GM21515 (cell line): ENCODE measurements at regions not wholly inside any gene's neighbourhood (a gene's known extent, or its start where the extent isn't known, plus 50 kb on each side); places are given as distances from the start of the nearest gene placed in this dataset.
"Not testable (repeated sequence)": the region's sequence is repeated elsewhere in the genome, so short reads cannot be mapped to it uniquely, and the experiment has no call there.

Experiments
- ATAC-seq: cut with Tn5 transposase; IDR thresholded peaks from one replicate; pipeline ENCODE4 v1.9.1; 2021; ENCODE audit not compliant: unreplicated experiment

DNA sequence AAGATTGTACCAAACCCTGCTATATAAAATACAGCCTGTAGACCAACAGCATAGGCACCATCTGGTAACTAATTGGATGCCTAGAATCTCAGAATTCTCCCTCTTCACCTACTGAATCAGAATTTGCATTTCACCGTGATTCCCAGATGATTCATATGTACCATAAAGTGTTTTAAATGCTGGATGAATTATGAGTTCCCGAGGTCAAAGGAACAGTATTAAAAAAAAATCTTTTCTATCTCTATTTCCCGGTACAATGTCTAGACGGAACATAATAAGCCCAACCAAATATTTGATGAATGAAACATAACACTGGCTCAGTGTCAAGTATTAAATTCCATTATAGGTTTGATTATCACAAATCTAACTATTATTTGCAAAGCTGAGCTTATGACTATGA lies 280.0 kb downstream of the ANKRD50 start:
- ATAC-seq: no peak

DNA sequence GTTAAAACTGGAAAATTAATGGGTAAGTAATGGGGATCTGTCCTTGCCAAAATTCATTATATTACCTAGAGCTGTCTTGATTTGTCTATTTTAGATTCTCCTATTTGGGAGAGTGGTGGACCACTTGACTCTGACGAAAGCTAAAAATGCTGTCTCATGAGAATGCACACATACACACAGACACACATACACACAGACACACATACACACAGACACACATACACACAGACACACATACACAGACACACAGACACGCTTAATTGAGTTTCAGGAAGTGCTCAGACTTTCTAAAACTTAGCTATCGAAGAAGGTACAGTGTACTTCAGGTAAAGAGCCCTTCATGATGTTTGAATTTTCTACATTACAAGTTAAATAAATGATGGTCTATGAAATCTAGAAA lies 279.5 kb downstream of the ANKRD50 start:
- no peak for ATAC-seq

DNA sequence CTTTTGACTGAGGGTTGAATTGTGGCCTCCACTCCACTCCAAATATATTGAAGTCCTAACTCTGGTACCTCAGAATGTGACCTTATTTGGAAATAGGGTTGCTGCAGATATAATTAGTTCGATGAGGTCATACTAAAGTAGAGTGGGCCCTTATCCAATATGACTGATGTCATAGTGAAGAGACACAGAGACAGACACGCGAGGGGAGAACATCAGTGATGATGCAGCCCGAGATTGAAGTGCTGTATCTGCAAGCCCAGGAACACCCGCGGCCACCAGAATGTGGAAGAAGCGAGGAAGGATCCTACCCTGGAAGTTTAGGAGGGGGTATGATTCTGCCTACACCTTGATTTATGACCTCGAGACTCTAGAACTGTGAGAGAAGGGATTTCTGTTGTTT lies 279.0 kb downstream of the ANKRD50 start:
- ATAC-seq: no peak

DNA sequence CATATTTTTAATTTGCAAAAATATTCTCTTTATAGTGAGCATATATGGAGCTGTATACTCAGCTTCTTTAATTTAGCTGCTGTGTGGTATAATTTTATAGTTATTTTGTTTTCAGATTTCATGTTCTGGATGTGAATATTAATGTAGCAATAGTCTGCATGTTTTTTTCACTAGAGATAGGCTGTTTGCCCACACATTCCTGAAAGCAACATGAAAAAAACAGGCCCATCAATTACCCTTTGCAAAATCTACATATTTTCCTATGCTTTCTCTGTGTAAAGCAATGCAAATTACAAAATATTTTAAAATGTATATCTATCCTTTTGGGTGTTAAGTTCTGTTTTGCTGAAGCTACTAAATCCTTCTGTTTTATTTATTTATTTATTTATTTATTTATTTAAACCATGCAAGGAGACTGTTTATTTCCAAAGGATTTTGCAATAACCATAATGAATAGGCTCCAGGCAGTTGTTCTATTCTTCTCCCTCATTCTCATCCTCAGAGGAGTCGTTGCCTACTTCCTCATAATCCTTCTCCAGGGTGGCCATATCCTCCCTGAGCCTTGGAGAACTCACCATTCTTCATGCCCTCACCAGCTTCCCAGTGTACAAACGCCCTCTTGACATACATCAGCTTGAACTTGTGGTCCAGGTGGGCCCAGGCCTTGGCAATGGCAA lies 277.1 kb downstream of the ANKRD50 start:
- no peak for ATAC-seq

DNA sequence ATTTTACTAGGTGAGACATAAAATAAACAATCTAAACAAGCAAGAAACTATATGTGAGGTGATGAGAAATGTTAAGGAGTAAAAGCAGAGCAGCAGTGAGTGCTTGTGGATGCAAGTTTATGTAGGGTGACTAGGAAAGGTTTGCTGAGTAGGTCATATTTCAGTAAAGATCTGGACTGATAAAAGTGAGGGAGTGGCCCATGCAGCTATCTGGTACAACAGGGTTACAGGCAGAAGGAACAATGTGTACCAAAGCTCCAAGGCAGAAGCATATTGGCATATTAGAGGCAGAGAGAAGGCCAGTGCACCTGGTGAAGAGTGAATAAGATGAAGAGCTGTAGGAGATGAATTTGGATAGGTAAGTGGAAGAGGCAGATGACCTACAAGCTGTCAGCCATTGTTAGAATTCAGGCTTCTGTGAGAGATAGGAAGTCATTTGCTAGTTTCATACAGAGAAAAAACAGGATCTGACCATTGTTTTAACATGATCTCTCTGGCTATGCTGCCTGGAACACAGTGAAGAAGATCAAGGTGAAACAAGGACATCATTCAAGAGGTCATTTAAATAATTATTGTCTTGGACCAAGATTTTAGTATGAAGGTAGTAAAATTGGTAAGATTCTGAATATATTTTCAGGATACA lies 274.6 kb downstream of the ANKRD50 start:
- ATAC-seq: no peak

DNA sequence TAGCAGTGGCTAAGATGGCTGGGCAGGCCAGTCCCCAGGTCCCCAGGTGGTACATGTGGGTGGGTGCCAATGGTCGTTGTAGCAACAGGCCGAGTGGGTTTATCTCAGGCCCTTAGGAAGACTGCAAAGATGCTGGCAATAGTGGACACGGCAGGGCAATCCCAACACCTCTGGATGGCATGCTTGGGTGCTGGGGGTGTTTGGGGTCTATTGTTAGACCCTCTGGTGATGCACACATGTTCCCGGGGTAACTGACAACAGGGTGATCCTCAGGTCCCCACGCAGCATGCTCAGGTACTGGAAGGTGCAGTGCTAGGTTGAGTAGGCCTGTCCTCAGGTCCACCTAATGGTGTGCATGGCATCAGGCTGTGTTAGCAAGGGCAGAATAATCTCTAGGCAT lies 267.5 kb downstream of the ANKRD50 start:
- ATAC-seq: no peak

DNA sequence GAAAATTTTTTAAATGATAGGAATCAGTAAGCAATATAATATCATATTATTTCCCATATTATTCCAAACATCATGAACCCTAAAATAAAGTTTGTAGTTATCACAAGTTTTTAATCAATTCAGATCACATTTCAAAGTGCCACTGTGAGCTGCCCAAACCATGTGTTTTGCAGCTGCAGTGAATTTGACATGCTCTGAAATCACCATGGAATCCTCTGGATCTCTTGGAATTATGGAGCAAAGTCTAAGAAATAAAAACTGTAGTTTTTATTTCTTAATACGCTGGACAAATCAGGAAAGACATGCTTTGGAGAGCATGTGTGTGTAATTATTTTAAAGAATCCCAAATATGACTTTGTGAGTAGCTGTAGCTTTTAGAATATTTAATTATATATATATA lies 262.7 kb downstream of the ANKRD50 start:
- no peak for ATAC-seq

DNA sequence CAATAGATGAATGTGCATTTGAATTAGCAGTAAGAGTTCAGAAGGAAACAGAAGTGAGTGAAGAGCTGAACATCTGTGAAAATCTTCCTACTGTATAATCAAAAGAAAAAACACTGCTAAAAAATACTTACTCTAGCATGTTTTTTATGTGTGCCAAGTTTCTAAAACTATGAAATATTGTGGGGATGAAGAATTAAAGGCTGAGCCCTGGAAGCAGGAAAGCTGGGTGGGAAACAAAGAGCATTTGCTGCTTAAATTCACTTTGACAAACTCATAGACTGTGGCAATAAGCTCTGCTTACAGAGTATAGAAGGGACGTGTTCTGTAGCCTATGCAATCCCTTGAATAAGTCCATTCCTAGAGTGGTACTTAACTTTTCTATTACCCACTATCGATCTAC lies 261.7 kb downstream of the ANKRD50 start:
- no peak for ATAC-seq

DNA sequence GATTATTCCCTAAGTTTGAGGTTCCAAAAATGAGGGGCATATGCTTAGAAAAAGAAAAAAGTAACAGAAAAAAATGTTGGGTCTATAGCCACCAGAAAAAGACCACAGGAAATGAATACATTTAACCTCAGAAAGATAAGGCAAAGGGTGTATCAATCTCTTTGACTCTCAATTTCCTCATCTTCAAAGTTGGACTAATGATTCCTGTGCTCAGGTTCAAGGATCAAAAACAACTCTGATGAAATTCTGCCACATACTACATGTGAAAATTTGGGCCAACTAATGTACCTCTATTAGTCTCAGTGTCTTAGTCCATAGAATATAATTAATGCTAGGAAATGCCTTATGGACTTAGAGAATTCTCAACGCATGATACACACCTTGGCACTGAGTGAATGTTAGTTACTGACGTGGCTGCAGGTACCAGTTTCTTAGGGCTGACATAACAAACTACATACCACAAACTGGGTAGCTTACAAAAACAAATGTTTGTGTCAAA lies 257.7 kb downstream of the ANKRD50 start:
- ATAC-seq: no peak

DNA sequence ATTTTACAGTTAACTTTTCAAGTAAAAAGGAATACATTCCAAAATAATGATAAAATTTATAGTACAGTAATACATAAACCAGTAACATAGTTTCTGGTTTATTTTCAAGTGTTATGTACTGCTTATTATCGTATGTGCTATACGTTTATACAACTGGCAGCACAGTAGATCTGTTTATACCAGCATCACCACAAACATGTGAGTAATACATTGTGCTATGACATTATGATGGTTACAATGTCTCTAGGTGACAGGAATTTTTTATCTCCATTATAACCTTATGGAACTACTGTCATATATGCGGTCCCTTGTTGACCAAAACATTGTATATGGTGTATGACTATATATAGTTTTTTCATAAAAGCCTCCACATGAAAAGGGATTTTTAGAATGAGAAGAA lies 256.9 kb downstream of the ANKRD50 start:
- ATAC-seq: no peak

DNA sequence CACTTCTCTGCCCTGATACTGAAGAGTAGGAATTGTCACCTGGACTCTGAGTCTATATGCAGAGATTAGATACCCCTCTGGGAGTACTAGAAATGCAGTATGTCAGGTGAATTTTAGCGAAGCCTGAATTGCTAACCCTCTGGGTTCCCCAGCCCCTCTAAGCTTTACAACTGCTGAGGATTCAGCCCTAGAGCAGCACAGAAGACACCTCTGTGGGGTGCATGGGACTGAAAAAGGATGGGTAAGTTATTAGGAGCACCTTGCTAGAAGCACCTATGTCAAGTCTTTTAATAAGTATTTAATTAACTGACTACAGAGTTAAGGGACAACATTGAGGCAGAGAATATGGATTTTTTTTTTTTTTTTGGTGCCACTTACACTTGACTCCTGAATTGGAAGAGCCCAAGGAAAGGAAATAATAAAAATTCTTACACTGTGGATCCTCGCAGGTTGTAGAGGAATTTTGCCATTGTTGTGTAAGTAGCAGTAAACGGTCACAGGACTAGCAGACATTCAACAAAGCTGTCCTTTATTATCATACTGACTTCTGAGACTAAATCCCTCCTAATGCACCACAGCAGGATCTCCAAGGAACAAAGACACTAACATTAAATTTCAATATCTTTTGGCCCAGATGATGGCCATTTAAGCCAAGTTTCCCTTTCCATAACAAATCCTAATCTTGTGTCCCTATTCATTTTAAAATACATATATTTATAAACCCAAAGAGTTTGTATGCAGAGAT lies 253.2 kb downstream of the ANKRD50 start:
- ATAC-seq: no peak

DNA sequence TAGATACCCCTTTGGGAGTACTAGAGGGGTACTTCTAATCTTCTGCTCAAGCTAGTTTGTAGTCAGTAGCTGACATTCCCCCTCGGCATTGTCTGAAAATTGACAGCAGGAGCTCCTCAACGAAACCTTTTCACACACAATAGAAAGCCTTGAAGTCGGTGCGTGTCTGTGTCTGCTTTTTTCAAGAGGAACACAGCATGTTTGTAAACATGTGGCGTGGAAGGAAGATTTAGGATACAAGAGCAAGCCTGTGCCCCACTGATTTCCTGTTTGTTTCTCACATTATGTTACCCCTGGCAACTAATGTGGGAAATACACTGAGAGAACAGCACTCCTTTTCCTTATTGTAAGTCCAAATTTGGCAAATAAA lies 252.6 kb downstream of the ANKRD50 start:
- ATAC-seq: no peak

DNA sequence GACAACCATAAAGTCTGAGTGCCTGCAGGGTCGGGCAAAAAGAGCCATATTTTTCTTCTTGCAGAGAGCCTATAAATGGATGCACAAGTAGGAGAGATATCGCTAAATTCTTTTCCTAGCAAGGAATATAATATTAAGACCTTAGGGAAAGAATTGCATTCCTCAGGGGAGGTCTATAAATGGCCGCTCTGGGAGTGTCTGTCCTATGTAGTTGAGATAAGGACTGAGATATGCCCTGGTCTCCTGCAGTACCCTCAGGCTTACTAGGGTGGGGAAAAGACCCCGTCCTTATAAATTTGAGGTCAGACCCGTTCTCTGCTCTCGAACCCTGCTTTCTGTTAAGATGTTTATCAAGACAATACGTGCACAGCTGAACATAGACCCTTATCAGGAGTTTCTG lies 250.9 kb downstream of the ANKRD50 start:
- not testable (repeated sequence) for ATAC-seq

DNA sequence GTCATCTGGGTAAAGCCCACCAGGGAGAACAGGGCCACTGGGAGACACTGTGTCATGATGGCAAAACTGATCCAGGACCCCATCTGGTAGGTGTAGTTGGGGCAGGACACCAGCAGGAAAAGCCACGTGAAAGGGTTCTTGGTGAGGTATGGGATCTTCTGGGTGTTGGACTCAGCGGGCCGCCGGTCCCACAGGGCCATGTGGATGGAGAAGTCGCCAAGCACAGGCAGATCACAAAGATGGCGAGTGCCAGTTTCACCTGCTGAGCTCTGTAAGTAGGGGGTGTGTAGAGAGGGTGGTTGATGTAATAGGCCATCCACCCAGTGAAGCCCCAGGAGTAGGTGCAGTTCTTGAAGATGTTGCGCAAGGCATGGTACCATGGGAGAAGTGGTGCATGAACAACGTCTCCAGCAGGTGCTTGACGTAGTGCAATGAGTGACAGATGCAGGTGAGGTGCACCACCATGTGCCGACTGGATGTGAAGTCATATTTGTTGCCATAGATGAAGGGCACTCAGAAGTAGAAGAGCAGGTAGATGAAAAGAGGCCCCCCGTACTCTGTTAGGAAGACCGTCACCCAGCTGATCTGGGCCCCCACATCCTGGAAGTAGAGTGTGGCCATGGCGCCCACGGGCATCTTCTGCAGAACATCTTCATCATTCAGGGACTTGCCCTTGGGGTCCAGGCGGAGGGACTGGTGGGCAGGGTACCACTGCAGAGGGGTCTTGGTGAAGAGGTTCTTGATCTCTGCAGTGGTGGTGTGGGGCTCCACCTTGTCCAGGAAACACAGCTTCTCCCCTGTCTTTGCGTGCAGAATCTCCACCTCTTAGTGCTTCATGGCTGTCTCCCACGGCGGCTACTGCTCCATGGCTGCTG lies 249.3 kb downstream of the ANKRD50 start:
- no peak for ATAC-seq

DNA sequence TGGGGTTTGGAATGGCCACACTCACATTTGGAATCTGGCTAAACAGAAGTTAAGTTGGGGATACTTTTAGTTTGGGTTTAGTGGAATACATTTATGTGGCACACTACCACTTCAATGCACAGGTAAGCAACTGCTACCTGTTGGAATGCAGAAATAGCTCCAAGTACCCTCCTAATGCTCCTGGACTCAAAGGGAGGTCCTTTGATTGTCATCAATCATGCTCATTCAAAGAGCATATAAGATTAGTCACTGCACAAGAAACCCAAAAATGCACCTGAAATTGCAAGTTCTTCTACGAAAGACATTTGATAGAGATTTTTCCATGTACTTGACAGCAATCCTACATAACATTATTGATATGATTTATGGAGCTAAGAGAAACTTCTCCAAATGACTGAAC lies 247.7 kb downstream of the ANKRD50 start:
- no peak for ATAC-seq

DNA sequence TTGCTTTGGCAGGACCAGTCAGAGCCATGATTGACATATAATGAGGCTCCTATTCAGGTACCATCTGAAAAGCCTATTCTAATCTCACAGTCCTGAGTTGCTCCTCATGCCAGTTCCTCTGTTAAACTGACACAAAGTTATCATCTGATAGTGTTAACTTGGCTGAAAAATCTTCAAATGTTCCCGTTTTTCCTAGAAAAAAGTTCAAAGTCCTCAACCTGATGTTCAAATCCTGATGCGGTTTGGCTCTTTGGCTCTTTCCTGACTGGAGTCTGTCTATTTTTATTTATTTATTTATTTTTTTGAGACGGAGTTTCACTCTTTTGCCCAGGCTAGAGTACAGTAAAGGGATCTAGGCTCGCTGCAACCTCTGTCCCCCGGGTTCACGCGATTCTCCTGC lies 244.2 kb downstream of the ANKRD50 start:
- no peak for ATAC-seq

DNA sequence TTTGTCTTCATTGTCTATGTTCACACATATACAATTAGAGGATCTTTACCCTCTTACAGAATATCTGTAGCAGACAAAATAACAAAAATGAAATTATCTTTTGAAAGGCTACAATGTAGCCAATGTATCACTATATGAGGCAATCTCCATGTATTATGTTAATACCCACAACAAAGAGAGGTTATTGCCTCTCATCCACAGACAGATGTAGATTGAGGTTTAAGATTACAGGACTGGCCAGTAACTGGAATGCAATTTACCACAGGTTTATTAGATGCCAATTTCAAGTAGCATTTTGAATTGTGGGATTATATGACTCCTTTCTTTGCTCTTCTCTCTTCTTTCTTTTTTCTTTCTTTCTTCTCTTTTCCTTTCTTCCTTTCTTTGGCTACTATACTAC lies 242.6 kb downstream of the ANKRD50 start:
- no peak for ATAC-seq

DNA sequence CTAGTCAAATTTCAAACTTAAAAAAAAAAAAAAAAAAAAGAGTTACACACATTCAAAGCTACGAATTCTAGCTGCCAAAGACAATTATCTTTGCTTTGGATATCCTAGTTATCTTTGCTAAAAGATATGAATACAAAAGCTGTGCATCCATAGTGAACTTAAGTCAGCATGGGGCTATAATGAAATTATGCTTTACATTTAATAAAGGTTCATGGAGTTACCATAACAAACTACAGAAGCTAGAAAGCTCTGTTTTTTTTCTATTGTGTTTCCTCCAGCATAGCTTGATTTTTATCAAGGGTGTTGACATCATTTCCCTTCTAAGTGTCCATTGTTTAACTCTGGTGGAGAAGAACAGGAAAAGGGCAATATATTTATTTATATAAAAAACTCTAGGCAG lies 234.1 kb downstream of the ANKRD50 start:
- no peak for ATAC-seq

DNA sequence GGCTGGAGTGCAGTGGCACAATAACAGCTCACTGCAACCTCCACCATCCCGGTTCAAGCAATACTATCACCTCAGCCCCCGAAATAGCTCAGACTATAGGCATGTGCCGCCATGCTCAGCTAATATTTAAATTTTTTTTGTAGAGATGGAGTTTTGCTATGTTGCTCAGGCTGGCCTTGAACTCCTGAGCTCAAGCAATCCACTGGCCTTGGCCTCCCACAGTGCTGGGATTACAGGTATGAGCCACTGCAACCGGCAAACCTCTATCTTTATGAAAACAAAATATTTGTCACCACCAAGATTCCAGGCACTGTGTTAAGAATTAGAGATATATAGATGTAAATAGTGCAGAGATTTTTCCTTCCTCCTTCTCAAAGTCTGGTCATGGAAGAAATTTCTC lies 232.5 kb downstream of the ANKRD50 start:
- ATAC-seq: no peak

DNA sequence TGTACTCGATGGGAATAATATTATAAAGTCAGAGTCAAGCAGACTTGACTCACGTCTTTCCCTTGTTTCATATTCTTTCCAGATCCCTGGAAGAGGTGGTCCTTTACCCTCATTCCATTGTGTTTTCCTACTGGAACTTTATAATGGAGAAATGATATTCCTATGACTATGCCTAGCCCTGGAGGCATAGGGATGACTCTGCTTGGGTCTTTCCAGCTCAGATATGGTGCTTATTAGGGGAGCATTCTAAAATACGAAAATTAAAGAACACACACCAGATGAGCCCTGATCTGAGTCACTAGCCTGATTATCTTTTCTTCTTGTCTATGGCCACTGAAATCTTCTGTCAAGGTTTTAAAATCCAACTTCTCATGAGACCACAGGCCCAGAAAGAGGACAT lies 231.4 kb downstream of the ANKRD50 start:
- ATAC-seq: no peak
